Activated CD8-positive, alpha-beta T cell treated with anti-CD3 and anti-CD28 coated beads for 36 hours (primary cell): ENCODE measurements at regions not wholly inside any gene's neighbourhood (a gene's known extent, or its start where the extent isn't known, plus 50 kb on each side); places are given as distances from the start of the nearest gene placed in this dataset.

ENCODE experiments used
- ATAC-seq: fragments of 200-7000 bp; cut with Tn5 transposase; one replicate; pipeline ENCODE4 v1.10.0; 2021; ENCODE audit warnings: mild to moderate bottlenecking, moderate library complexity
- CTCF ChIA-PET: fragments of 350-600 bp; sonication (Branson Sonifier 250); formaldehyde crosslinking; loops from one replicate; lab custom pipeline; 2021; ENCODE audit warnings: antibody characterized with exemption; lab: Charles Lee
- POLR2A ChIA-PET: fragments of 350-600 bp; sonication (Branson Sonifier 250); formaldehyde crosslinking; loops from one replicate; lab custom pipeline; 2021; ENCODE audit warnings: antibody characterized with exemption; lab: Charles Lee
- DNase-seq: peaks from one replicate; pipeline ENCODE4 v3.0.0-alpha.2; 2020
- H3K27ac Mint-ChIP-seq: one replicate; pipeline ENCODE4 v1.8.0; 2021; ENCODE audit warnings: mild to moderate bottlenecking, mixed read lengths
- H3K27me3 Mint-ChIP-seq: one replicate; pipeline ENCODE4 v1.8.0; 2021; ENCODE audit warnings: mixed read lengths
- H3K36me3 Mint-ChIP-seq: one replicate; pipeline ENCODE4 v1.8.0; 2021; ENCODE audit warnings: low read depth, mixed read lengths
- H3K4me1 Mint-ChIP-seq: one replicate; pipeline ENCODE4 v1.8.0; 2021; ENCODE audit warnings: low read depth, mixed read lengths
- H3K4me3 Mint-ChIP-seq: one replicate; pipeline ENCODE4 v1.8.0; 2021; ENCODE audit warnings: mild to moderate bottlenecking, moderate library complexity, mixed read lengths
- H3K9me3 Mint-ChIP-seq: one replicate; pipeline ENCODE4 v1.8.0; 2021; ENCODE audit warnings: mixed read lengths
- CTCF ChIP-seq: fragments of 200-600 bp; IDR thresholded peaks from one replicate; pipeline ENCODE4 v1.8.0; 2022; ENCODE audit warnings: antibody characterized with exemption, mild to moderate bottlenecking
- intact Hi-C: fragments of 100-400 bp; cut with micrococcal nuclease; formaldehyde crosslinking; loops from one replicate; pipeline ENCODE4 v1.10.0; 2022

- POLR2A ChIA-PET, result no interaction called here
- no peaks in the 10 kb centered on the region for H3K36me3 Mint-ChIP-seq
- CTCF ChIA-PET, result no interaction called here
- H3K4me3 Mint-ChIP-seq, result no peak overlapping the region
- ATAC-seq (no peak), DNase-seq (no peak)
- no peaks in the 10 kb centered on the region for H3K27me3 Mint-ChIP-seq
- peaks cover 1% of the 10 kb centered on the region for H3K9me3 Mint-ChIP-seq
- H3K4me1 Mint-ChIP-seq, result no peaks in the 10 kb centered on the region
- intact Hi-C loops, result no loop called here
- no peak for TF ChIP-seq CTCF
- H3K27ac Mint-ChIP-seq, result no peak overlapping the region
These were observed 347.9 kb downstream of the WDR11 start for GRCh38 chr10:121199081-121199480.

- Mint-ChIP-seq H3K27ac (no peak overlapping the region), H3K4me3 (no peak overlapping the region), H3K4me1 (no peaks in the 10 kb centered on the region), H3K9me3 (no peaks in the 10 kb centered on the region), H3K27me3 (no peaks in the 10 kb centered on the region), H3K36me3 (no peaks in the 10 kb centered on the region)
- POLR2A ChIA-PET, result no interaction called here
- DNase-seq (no peak), ATAC-seq (no peak)
- TF ChIP-seq CTCF, result no peak
- CTCF ChIA-PET, result no interaction called here
- intact Hi-C loops, result no loop called here
These were observed 354.5 kb downstream of the WDR11 start for GRCh38 chr10:121205625-121206024.

- ChIA-PET POLR2A (no interaction called here), CTCF (no interaction called here)
- no peak for TF ChIP-seq CTCF
- no peak overlapping the region for H3K4me3 Mint-ChIP-seq
- ATAC-seq, result no peak
- no peak overlapping the region for H3K27ac Mint-ChIP-seq
- no peaks in the 10 kb centered on the region for H3K36me3 Mint-ChIP-seq
- intact Hi-C loops, result no loop called here
- no peaks in the 10 kb centered on the region for H3K9me3 Mint-ChIP-seq
- no peaks in the 10 kb centered on the region for H3K27me3 Mint-ChIP-seq
- DNase-seq, result no peak
- no peaks in the 10 kb centered on the region for H3K4me1 Mint-ChIP-seq
These were observed 360.3 kb downstream of the WDR11 start for GRCh38 chr10:121211446-121211845.

- ChIA-PET CTCF (no interaction called here), POLR2A (no interaction called here)
- DNase-seq (no peak), ATAC-seq (no peak)
- H3K4me3 Mint-ChIP-seq, result no peak overlapping the region
- no peaks in the 10 kb centered on the region for H3K27me3 Mint-ChIP-seq
- H3K36me3 Mint-ChIP-seq, result no peaks in the 10 kb centered on the region
- no peaks in the 10 kb centered on the region for H3K4me1 Mint-ChIP-seq
- TF ChIP-seq CTCF, result no peak
- no peaks in the 10 kb centered on the region for H3K9me3 Mint-ChIP-seq
- H3K27ac Mint-ChIP-seq, result no peak overlapping the region
- intact Hi-C loops, result no loop called here
These were observed 362.3 kb downstream of the WDR11 start for GRCh38 chr10:121213437-121213836.

- CTCF ChIA-PET, result no interaction called here
- no peaks in the 10 kb centered on the region for H3K36me3 Mint-ChIP-seq
- no peak for DNase-seq
- ATAC-seq, result no peak
- H3K4me3 Mint-ChIP-seq, result no peak overlapping the region
- no peak overlapping the region for H3K27ac Mint-ChIP-seq
- no peaks in the 10 kb centered on the region for H3K4me1 Mint-ChIP-seq
- no peak for TF ChIP-seq CTCF
- POLR2A ChIA-PET, result no interaction called here
- no peaks in the 10 kb centered on the region for H3K9me3 Mint-ChIP-seq
- H3K27me3 Mint-ChIP-seq, result no peaks in the 10 kb centered on the region
- intact Hi-C loops, result no loop called here
These were observed 365.1 kb downstream of the WDR11 start for GRCh38 chr10:121216295-121216694.
